ENCODE measurements at regions not wholly inside any gene's neighbourhood (a gene's known extent, or its start where the extent isn't known, plus 50 kb on each side); places are given as distances from the start of the nearest gene placed in this dataset.

DNA sequence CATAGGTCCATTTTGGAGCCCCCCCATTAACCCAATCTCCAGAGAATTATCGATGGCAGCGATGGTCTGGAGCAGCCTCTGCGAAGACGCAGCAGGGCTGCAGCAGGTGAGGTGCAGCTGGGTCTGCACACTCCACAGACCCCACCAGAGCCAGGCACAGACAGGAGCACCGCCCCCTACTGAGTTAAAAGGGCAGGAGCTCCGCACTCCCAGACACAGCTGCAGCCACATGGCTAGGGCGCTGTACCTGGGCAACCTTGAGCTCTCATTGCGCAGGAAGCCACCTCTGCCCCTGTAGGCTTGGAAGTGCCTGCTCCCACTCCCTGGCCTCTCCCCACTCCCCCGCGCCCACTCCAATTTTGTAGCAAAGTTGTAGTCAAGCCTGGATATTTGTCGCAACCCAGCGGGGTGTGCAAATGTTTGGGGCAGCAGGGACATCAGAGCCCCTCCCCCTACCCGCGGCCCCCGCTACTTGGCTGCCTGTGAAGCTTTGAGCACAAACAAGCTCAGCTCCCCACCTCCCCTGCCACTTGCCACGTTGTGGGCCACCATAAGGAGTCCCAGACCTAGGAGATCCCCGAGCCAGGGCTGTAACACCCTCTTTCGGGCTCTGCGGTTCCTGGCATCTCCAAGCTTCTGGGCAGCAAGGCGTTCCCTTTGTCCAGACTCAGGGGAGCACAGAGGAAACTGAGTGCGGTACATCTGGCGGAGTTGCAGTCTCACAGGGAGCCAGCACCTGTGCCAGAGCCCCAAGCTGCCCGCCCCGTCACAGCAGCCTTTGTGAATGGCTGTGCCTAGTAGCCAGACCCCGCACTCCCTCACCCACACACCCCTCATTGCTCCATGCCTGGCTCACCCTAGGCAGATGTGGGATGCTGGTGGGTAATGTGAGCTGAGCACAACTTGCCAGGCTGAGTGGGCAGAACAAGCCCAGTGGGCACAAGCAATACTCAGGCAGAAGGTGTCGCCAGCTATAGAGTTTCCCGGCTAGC is 949.7 kb upstream of the SLITRK1 start:
- Histone ChIP-seq H3K9me3 (no peaks in the 10 kb centered on the region), H3K36me3 (ENCODE audit: control insufficient read depth, insufficient read depth, low read length) (no peaks in the 10 kb centered on the region), H3K4me1 (no peaks in the 10 kb centered on the region), H3K4me3 (ENCODE audit: low read depth, low read length) (no peak overlapping the region), H3K27me3 (replicated peaks; ENCODE audit: control insufficient read depth, insufficient read depth, low read length) (no peaks in the 10 kb centered on the region; the same call in 1 of the 2 replicates)
- H3K4me3 Mint-ChIP-seq (ENCODE audit: unreplicated experiment): no peak overlapping the region
- POLR2A ChIA-PET: no interaction called here
- no TSS peak for BruUV-seq (replicated peaks)
- H3K4me1 Mint-ChIP-seq (ENCODE audit: low read depth, unreplicated experiment): no peaks in the 10 kb centered on the region
- H3K36me3 Mint-ChIP-seq (ENCODE audit: insufficient read depth, unreplicated experiment): no peaks in the 10 kb centered on the region
- DNase-seq: no peak
- CTCF ChIA-PET: no interaction called here
- no peaks in the 10 kb centered on the region for H3K27me3 Mint-ChIP-seq (ENCODE audit: insufficient read depth, unreplicated experiment)
- no peaks in the 10 kb centered on the region for H3K9me3 Mint-ChIP-seq (ENCODE audit: unreplicated experiment)
- H3K27ac Mint-ChIP-seq (ENCODE audit: unreplicated experiment): no peak overlapping the region
- intact Hi-C loops (cut with micrococcal nuclease; ENCODE audit: unreplicated experiment): no loop called here
- TF ChIP-seq, protein P1, sequence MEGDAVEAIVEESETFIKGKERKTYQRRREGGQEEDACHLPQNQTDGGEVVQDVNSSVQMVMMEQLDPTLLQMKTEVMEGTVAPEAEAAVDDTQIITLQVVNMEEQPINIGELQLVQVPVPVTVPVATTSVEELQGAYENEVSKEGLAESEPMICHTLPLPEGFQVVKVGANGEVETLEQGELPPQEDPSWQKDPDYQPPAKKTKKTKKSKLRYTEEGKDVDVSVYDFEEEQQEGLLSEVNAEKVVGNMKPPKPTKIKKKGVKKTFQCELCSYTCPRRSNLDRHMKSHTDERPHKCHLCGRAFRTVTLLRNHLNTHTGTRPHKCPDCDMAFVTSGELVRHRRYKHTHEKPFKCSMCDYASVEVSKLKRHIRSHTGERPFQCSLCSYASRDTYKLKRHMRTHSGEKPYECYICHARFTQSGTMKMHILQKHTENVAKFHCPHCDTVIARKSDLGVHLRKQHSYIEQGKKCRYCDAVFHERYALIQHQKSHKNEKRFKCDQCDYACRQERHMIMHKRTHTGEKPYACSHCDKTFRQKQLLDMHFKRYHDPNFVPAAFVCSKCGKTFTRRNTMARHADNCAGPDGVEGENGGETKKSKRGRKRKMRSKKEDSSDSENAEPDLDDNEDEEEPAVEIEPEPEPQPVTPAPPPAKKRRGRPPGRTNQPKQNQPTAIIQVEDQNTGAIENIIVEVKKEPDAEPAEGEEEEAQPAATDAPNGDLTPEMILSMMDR (IDR thresholded peaks at IDR 0.05; ENCODE audit: insufficient read depth in 1 of 2, low read depth in 1 of 2, low read length in 1 of 2, severe bottlenecking in 1 of 2, unreplicated experiment in 1 of 2): no peak

DNA sequence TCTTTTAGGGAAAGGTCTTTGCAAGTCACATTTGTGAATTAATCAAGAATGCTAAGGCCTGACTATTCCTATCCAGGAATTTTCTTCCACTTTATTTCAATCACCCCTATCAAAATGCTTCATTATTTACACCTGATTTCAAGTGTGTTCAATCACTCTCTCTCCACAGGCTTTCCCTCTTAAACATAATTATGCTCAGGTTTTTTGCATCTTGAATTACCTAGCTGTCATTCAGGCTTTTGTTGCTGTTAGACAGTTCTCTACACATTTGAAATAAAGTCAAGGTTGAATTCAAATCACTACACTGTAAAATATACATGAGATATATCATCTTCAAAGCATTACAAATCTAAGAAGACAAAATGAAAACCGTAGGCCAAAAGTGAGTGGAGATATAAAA is 941.3 kb upstream of the SLITRK1 start:
- Mint-ChIP-seq H3K27ac (ENCODE audit: unreplicated experiment) (no peak overlapping the region), H3K4me3 (ENCODE audit: unreplicated experiment) (no peak overlapping the region), H3K9me3 (ENCODE audit: unreplicated experiment) (no peaks in the 10 kb centered on the region), H3K36me3 (ENCODE audit: insufficient read depth, unreplicated experiment) (no peaks in the 10 kb centered on the region), H3K4me1 (ENCODE audit: low read depth, unreplicated experiment) (no peaks in the 10 kb centered on the region), H3K27me3 (ENCODE audit: insufficient read depth, unreplicated experiment) (peaks cover 4% of the 10 kb centered on the region)
- Histone ChIP-seq H3K36me3 (ENCODE audit: control insufficient read depth, insufficient read depth, low read length) (no peaks in the 10 kb centered on the region), H3K4me3 (ENCODE audit: low read depth, low read length) (no peak overlapping the region), H3K4me1 (no peaks in the 10 kb centered on the region), H3K9me3 (no peaks in the 10 kb centered on the region), H3K27me3 (replicated peaks; ENCODE audit: control insufficient read depth, insufficient read depth, low read length) (no peaks in the 10 kb centered on the region)
- intact Hi-C loops (cut with micrococcal nuclease; ENCODE audit: unreplicated experiment): no loop called here
- TF ChIP-seq, protein P1 (IDR thresholded peaks at IDR 0.05; ENCODE audit: insufficient read depth in 1 of 2, low read depth in 1 of 2, low read length in 1 of 2, severe bottlenecking in 1 of 2, unreplicated experiment in 1 of 2): no peak
- no TSS peak for BruUV-seq (replicated peaks)
- DNase-seq: no peak
- POLR2A ChIA-PET: no interaction called here
- CTCF ChIA-PET: no interaction called here

DNA sequence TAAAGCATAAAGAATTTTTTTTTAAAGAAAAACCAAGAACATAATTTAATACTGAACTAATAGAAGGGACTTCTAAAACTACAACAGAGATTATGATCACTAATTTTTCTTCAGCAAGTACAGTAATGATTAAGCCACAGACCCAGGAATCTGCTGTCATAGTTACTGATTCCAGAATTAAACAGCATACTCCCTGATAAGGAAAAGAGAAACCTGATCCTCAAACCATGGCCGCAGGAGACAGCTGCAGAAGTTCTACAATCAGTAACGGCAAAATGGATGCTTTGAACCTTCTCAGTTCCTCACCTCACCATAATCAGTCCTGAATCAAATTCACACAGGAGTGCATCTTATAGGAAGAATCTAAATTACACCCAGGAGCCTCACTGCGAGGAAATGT is 939.0 kb upstream of the SLITRK1 start:
- H3K9me3 Mint-ChIP-seq (ENCODE audit: unreplicated experiment): no peaks in the 10 kb centered on the region
- no peaks in the 10 kb centered on the region for H3K36me3 Mint-ChIP-seq (ENCODE audit: insufficient read depth, unreplicated experiment)
- POLR2A ChIA-PET: no interaction called here
- Histone ChIP-seq H3K36me3 (ENCODE audit: control insufficient read depth, insufficient read depth, low read length) (no peaks in the 10 kb centered on the region), H3K4me1 (no peaks in the 10 kb centered on the region), H3K9me3 (no peaks in the 10 kb centered on the region), H3K4me3 (ENCODE audit: low read depth, low read length) (no peak overlapping the region), H3K27me3 (replicated peaks; ENCODE audit: control insufficient read depth, insufficient read depth, low read length) (no peaks in the 10 kb centered on the region)
- no peak overlapping the region for H3K4me3 Mint-ChIP-seq (ENCODE audit: unreplicated experiment)
- no peak for DNase-seq
- H3K27me3 Mint-ChIP-seq (ENCODE audit: insufficient read depth, unreplicated experiment): peaks cover 4% of the 10 kb centered on the region
- intact Hi-C loops (cut with micrococcal nuclease; ENCODE audit: unreplicated experiment): no loop called here
- no peaks in the 10 kb centered on the region for H3K4me1 Mint-ChIP-seq (ENCODE audit: low read depth, unreplicated experiment)
- no peak overlapping the region for H3K27ac Mint-ChIP-seq (ENCODE audit: unreplicated experiment)
- no TSS peak for BruUV-seq (replicated peaks)
- TF ChIP-seq, protein P1 (IDR thresholded peaks at IDR 0.05; ENCODE audit: insufficient read depth in 1 of 2, low read depth in 1 of 2, low read length in 1 of 2, severe bottlenecking in 1 of 2, unreplicated experiment in 1 of 2): no peak
- CTCF ChIA-PET: no interaction called here

Measured in Caco-2 (cell line).